Activated CD8-positive, alpha-beta memory T cell treated with anti-CD3 and anti-CD28 coated beads for 36 hours (primary cell): ENCODE measurements at regions not wholly inside any gene's neighbourhood (a gene's known extent, or its start where the extent isn't known, plus 50 kb on each side); places are given as distances from the start of the nearest gene placed in this dataset.

Experiments used
- CTCF ChIA-PET: fragments of 350-600 bp; sonication (Branson Sonifier 250); formaldehyde crosslinking; loops from one replicate; lab custom pipeline; 2021; ENCODE audit warnings: antibody characterized with exemption; lab: Charles Lee
- POLR2A ChIA-PET: fragments of 350-600 bp; sonication (Branson Sonifier 250); formaldehyde crosslinking; loops from one replicate; lab custom pipeline; 2021; ENCODE audit warnings: antibody characterized with exemption; lab: Charles Lee

- ChIA-PET POLR2A (no interaction called here), CTCF (no interaction called here)
These were observed 168.5 kb upstream of the NSMCE3 start for GRCh38 chr15:29437888-29438702.

- CTCF ChIA-PET = no interaction called here
- POLR2A ChIA-PET = no interaction called here
These were observed 166.2 kb upstream of the NSMCE3 start for GRCh38 chr15:29435811-29436210.

GRCh38 chr15:29434280-29434679, 164.7 kb upstream of the NSMCE3 start:
- ChIA-PET CTCF (interaction anchor here (0.6 kb wide), 1 partner anchor 168 kb away, joined by 3 read pairs; no protein-coding TSS in a partner anchor), POLR2A (no interaction called here)

GRCh38 chr15:29433507-29434248, 164.1 kb upstream of the NSMCE3 start:
- POLR2A ChIA-PET = no interaction called here
- CTCF ChIA-PET = interaction anchor here (0.6 kb wide), 1 partner anchor 168 kb away, joined by 3 read pairs; no protein-coding TSS in a partner anchor

GRCh38 chr15:29433050-29433318, 163.4 kb upstream of the NSMCE3 start:
- ChIA-PET POLR2A (no interaction called here), CTCF (no interaction called here)

GRCh38 chr15:29432191-29433049, 162.8 kb upstream of the NSMCE3 start:
- ChIA-PET CTCF (no interaction called here), POLR2A (no interaction called here)

- POLR2A ChIA-PET = no interaction called here
- CTCF ChIA-PET = no interaction called here
These were observed 161.2 kb upstream of the NSMCE3 start for GRCh38 chr15:29430831-29431230.

GRCh38 chr15:29430124-29430523, 160.5 kb upstream of the NSMCE3 start:
- CTCF ChIA-PET = no interaction called here
- POLR2A ChIA-PET = no interaction called here

GRCh38 chr15:29429584-29429983, 160.0 kb upstream of the NSMCE3 start:
- ChIA-PET POLR2A (no interaction called here), CTCF (no interaction called here)

- CTCF ChIA-PET = no interaction called here
- POLR2A ChIA-PET = no interaction called here
These were observed 159.4 kb upstream of the NSMCE3 start for GRCh38 chr15:29428925-29429573.

- POLR2A ChIA-PET = no interaction called here
- CTCF ChIA-PET = interaction anchor here (1.0 kb wide), 1 partner anchor 166 kb away, joined by 3 read pairs; no protein-coding TSS in a partner anchor
These were observed 156.2 kb upstream of the NSMCE3 start for GRCh38 chr15:29425864-29426263.

GRCh38 chr15:29424118-29424517, 154.5 kb upstream of the NSMCE3 start:
- ChIA-PET CTCF (no interaction called here), POLR2A (no interaction called here)

GRCh38 chr15:29422606-29423005, 153.0 kb upstream of the NSMCE3 start:
- CTCF ChIA-PET = no interaction called here
- POLR2A ChIA-PET = no interaction called here

- CTCF ChIA-PET = no interaction called here
- POLR2A ChIA-PET = no interaction called here
These were observed 150.6 kb upstream of the NSMCE3 start for GRCh38 chr15:29420188-29420587.

- ChIA-PET POLR2A (no interaction called here), CTCF (no interaction called here)
These were observed 149.3 kb upstream of the NSMCE3 start for GRCh38 chr15:29418931-29419330.

- CTCF ChIA-PET = no interaction called here
- POLR2A ChIA-PET = no interaction called here
These were observed 148.6 kb upstream of the NSMCE3 start for GRCh38 chr15:29418178-29418577.

GRCh38 chr15:29411299-29411698, 141.7 kb upstream of the NSMCE3 start:
- POLR2A ChIA-PET = no interaction called here
- CTCF ChIA-PET = no interaction called here

GRCh38 chr15:29410338-29410737, 140.7 kb upstream of the NSMCE3 start:
- POLR2A ChIA-PET = no interaction called here
- CTCF ChIA-PET = no interaction called here

GRCh38 chr15:29409890-29410289, 140.3 kb upstream of the NSMCE3 start:
- ChIA-PET POLR2A (no interaction called here), CTCF (no interaction called here)

- POLR2A ChIA-PET = no interaction called here
- CTCF ChIA-PET = no interaction called here
These were observed 135.9 kb upstream of the NSMCE3 start for GRCh38 chr15:29405564-29405963.
